Small intestine (tissue), 7 donors: ENCODE measurements at regions not wholly inside any gene's neighbourhood (a gene's known extent, or its start where the extent isn't known, plus 50 kb on each side); places are given as distances from the start of the nearest gene placed in this dataset.

Experiments
- DNase-seq, 2 donors: peaks; one replicate each; pipeline versions ENCODE4 v3.0.0 to v3.0.0-alpha.2; 2013
- FAIRE-seq: peaks from 2 replicates; lab custom pipeline; 2012; peaks lifted over from hg19 to GRCh38; lab: Jason Lieb, UNC
- H3K27ac ChIP-seq, 3 donors: one replicate each; pipeline ENCODE4 v1.5.1; 2013; ENCODE audit warnings: low read length in 2 of 3, mild to moderate bottlenecking in 2 of 3, control low read depth in 1 of 3, inconsistent platforms in 1 of 3, low read depth in 1 of 3, moderate library complexity in 1 of 3
- H3K27me3 ChIP-seq, 3 donors: one replicate each; pipeline ENCODE4 v1.6.1; 2013; ENCODE audit warnings: low read length in 3 of 3, inconsistent platforms in 1 of 3; ENCODE audit not compliant: control insufficient read depth in 3 of 3, insufficient read depth in 3 of 3
- H3K36me3 ChIP-seq, 3 donors: one replicate each; pipeline ENCODE4 v1.6.1; 2013; ENCODE audit warnings: low read length in 3 of 3, inconsistent platforms in 1 of 3, low read depth in 1 of 3, mild to moderate bottlenecking in 1 of 3, moderate library complexity in 1 of 3; ENCODE audit not compliant: control insufficient read depth in 3 of 3, insufficient read depth in 2 of 3
- H3K4me1 ChIP-seq, 3 donors: one replicate each; pipeline ENCODE4 v1.6.1; 2013; ENCODE audit warnings: low read length in 2 of 3, inconsistent platforms in 1 of 3, low read depth in 1 of 3, mild to moderate bottlenecking in 1 of 3, moderate library complexity in 1 of 3; ENCODE audit not compliant: control insufficient read depth in 3 of 3, insufficient read depth in 2 of 3
- H3K4me3 ChIP-seq, 3 donors: one replicate each; pipeline ENCODE4 v1.5.1; 2013; ENCODE audit warnings: low read length in 3 of 3, control low read depth in 1 of 3, inconsistent platforms in 1 of 3, low read depth in 1 of 3, mild to moderate bottlenecking in 1 of 3, moderate library complexity in 1 of 3
- H3K9me3 ChIP-seq, 2 donors: one replicate each; pipeline ENCODE4 v1.6.1; 2013; ENCODE audit warnings: low read depth in 1 of 2, low read length in 1 of 2; ENCODE audit not compliant: control insufficient read depth in 2 of 2, insufficient read depth in 1 of 2
- WGBS, 3 donors: extraction: QIAGEN DNeasy Blood & Tissue Kit; methylation state at CpG; one replicate each; pipeline ENCODE4 v1.1.7; 2013; 5-methylcytosine and 5-hydroxymethylcytosine counted together
- donor health status: healthy with polysubstance abuse.
- donor health status: control.
- donor health status: control.
- donor health status: Bipolar disorder and iron deficiency.
- donor health status: healthy.

GRCh38 chr3:151935446-151935845 lies 62.0 kb downstream of the SUCNR1 start:
- Histone ChIP-seq H3K36me3 (no peaks in the 10 kb centered on the region), H3K27ac (no peak overlapping the region), H3K9me3 (no peaks in the 10 kb centered on the region), H3K4me3 (no peak overlapping the region), H3K27me3 (no peaks in the 10 kb centered on the region), H3K4me1 (no peaks in the 10 kb centered on the region)
- 81 to 90% (median 90%) methylated on average over 4 of the region's 4 CpGs for WGBS, 3 donors
- FAIRE-seq (no peak), DNase-seq (no peak)

- Histone ChIP-seq H3K9me3 (no peaks in the 10 kb centered on the region), H3K4me3 (no peak overlapping the region), H3K27me3 (no peaks in the 10 kb centered on the region), H3K4me1 (no peaks in the 10 kb centered on the region), H3K36me3 (no peaks in the 10 kb centered on the region), H3K27ac (no peak overlapping the region)
- no peak for DNase-seq
- WGBS, 3 donors, result 84 to 94% (median 86%) methylated on average over 2 of the region's 2 CpGs
- no peak for FAIRE-seq
Measured at GRCh38 chr3:151940481-151940880, 67.0 kb downstream of the SUCNR1 start.

- H3K36me3 ChIP-seq, result no peaks in the 10 kb centered on the region
- no peak overlapping the region for H3K27ac ChIP-seq
- DNase-seq (no peak), FAIRE-seq (no peak)
- 81 to 89% (median 87%) methylated on average over 1 of the region's 1 CpG for WGBS, 3 donors
- H3K4me3 ChIP-seq, result no peak overlapping the region
- H3K4me1 ChIP-seq, result no peaks in the 10 kb centered on the region
- H3K9me3 ChIP-seq, result no peaks in the 10 kb centered on the region
- H3K27me3 ChIP-seq, result no peaks in the 10 kb centered on the region
Measured at GRCh38 chr3:151943539-151943938, 70.1 kb downstream of the SUCNR1 start.

GRCh38 chr3:151944356-151944755 lies 70.9 kb downstream of the SUCNR1 start:
- Histone ChIP-seq H3K27ac (no peak overlapping the region), H3K27me3 (no peaks in the 10 kb centered on the region), H3K36me3 (no peaks in the 10 kb centered on the region), H3K4me1 (no peaks in the 10 kb centered on the region), H3K4me3 (no peak overlapping the region), H3K9me3 (no peaks in the 10 kb centered on the region)
- FAIRE-seq, result no peak
- no peak for DNase-seq

- no peak for FAIRE-seq
- Histone ChIP-seq H3K36me3 (no peaks in the 10 kb centered on the region), H3K27me3 (no peaks in the 10 kb centered on the region), H3K4me1 (no peaks in the 10 kb centered on the region), H3K27ac (no peak overlapping the region), H3K9me3 (no peaks in the 10 kb centered on the region), H3K4me3 (no peak overlapping the region)
- 89 to 95% (median 91%) methylated on average over 1 of the region's 1 CpG for WGBS, 3 donors
- DNase-seq, result no peak
Measured at GRCh38 chr3:151946606-151947005, 73.2 kb downstream of the SUCNR1 start.

- no peaks in the 10 kb centered on the region for H3K4me1 ChIP-seq
- no peak overlapping the region for H3K4me3 ChIP-seq
- H3K27ac ChIP-seq, result no peak overlapping the region
- 92% methylated on average over 4 of the region's 4 CpGs for WGBS, 3 donors
- FAIRE-seq (no peak), DNase-seq (no peak)
- H3K36me3 ChIP-seq, result no peaks in the 10 kb centered on the region
- H3K27me3 ChIP-seq, result no peaks in the 10 kb centered on the region
- no peaks in the 10 kb centered on the region for H3K9me3 ChIP-seq
Measured at GRCh38 chr3:151949706-151950105, 76.3 kb downstream of the SUCNR1 start.

GRCh38 chr3:151955356-151955755 lies 81.9 kb downstream of the SUCNR1 start:
- no peak for DNase-seq
- Histone ChIP-seq H3K36me3 (no peaks in the 10 kb centered on the region), H3K27ac (no peak overlapping the region), H3K4me1 (no peaks in the 10 kb centered on the region), H3K9me3 (no peaks in the 10 kb centered on the region), H3K27me3 (no peaks in the 10 kb centered on the region), H3K4me3 (no peak overlapping the region)
- no peak for FAIRE-seq
- 74 to 90% (median 75%) methylated on average over 1 of the region's 1 CpG for WGBS, 3 donors

- DNase-seq (no peak), FAIRE-seq (no peak)
- WGBS, 3 donors, result 82 to 96% (median 82%) methylated on average over 4 of the region's 4 CpGs
- H3K4me3 ChIP-seq, result no peak overlapping the region
- peaks cover 0 to 9% of the 10 kb centered on the region in 2 donors for H3K9me3 ChIP-seq
- H3K27me3 ChIP-seq, result no peaks in the 10 kb centered on the region
- H3K36me3 ChIP-seq, result no peaks in the 10 kb centered on the region
- no peak overlapping the region for H3K27ac ChIP-seq
- H3K4me1 ChIP-seq, result no peaks in the 10 kb centered on the region
Measured at GRCh38 chr3:151960961-151961580, 87.6 kb downstream of the SUCNR1 start.

GRCh38 chr3:151962352-151962751 lies 88.9 kb downstream of the SUCNR1 start:
- no peak overlapping the region for H3K4me3 ChIP-seq
- no peaks in the 10 kb centered on the region for H3K36me3 ChIP-seq
- FAIRE-seq (no peak), DNase-seq (no peak)
- H3K4me1 ChIP-seq, result no peaks in the 10 kb centered on the region
- no peaks in the 10 kb centered on the region for H3K27me3 ChIP-seq
- peaks cover 0 to 9% of the 10 kb centered on the region in 2 donors for H3K9me3 ChIP-seq
- H3K27ac ChIP-seq, result no peak overlapping the region
- 84 to 97% (median 84%) methylated on average over 1 of the region's 1 CpG for WGBS, 3 donors
